Smooth muscle cell (in vitro differentiated cells): ENCODE measurements at regions not wholly inside any gene's neighbourhood (a gene's known extent, or its start where the extent isn't known, plus 50 kb on each side); places are given as distances from the start of the nearest gene placed in this dataset.

Experiments used
- DNase-seq: peaks from one replicate; lab custom pipeline; 2025; ENCODE audit not compliant: unreplicated experiment; lab: John Stamatoyannopoulos, UW
- H2AFZ ChIP-seq: fragments of 200-600 bp; sonication (generic); 2 replicates; pipeline ENCODE4 v1.6.0; 2016; ENCODE audit warnings: antibody characterized with exemption, low read depth, mild to moderate bottlenecking
- H3F3A ChIP-seq: fragments of 200-600 bp; sonication (generic); 2 replicates; pipeline ENCODE4 v1.6.0; 2017; ENCODE audit warnings: antibody characterized with exemption, low read depth
- H3K27ac ChIP-seq: fragments of 200-600 bp; sonication (generic); 2 replicates; pipeline ENCODE4 v1.5.1; 2016; ENCODE audit warnings: low read depth, mild to moderate bottlenecking
- H3K27me3 ChIP-seq: fragments of 200-600 bp; sonication (generic); 2 replicates; pipeline ENCODE4 v1.6.1; 2016; ENCODE audit warnings: low read depth, mild to moderate bottlenecking
- H3K36me3 ChIP-seq: fragments of 200-600 bp; sonication (generic); 2 replicates; pipeline ENCODE4 v1.5.1; 2016; ENCODE audit warnings: low read depth
- H3K4me1 ChIP-seq: fragments of 200-600 bp; sonication (generic); 2 replicates; pipeline ENCODE4 v1.5.1; 2016; ENCODE audit warnings: low read depth
- H3K4me2 ChIP-seq: fragments of 200-600 bp; sonication (generic); 2 replicates; pipeline ENCODE4 v1.6.0; 2016; ENCODE audit warnings: mild to moderate bottlenecking
- H3K4me3 ChIP-seq: fragments of 200-600 bp; sonication (generic); 2 replicates; pipeline ENCODE4 v1.5.1; 2016; ENCODE audit warnings: mild to moderate bottlenecking
- H3K79me2 ChIP-seq: fragments of 200-600 bp; sonication (generic); 2 replicates; pipeline ENCODE4 v1.6.0; 2016; ENCODE audit warnings: low read depth, mild to moderate bottlenecking
- H3K9ac ChIP-seq: fragments of 200-600 bp; sonication (generic); 2 replicates; pipeline ENCODE4 v1.6.0; 2016; ENCODE audit warnings: low read depth
- H3K9me3 ChIP-seq: fragments of 200-600 bp; sonication (generic); replicated peaks from 2 replicates; pipeline ENCODE4 v1.5.1; 2016; ENCODE audit warnings: low read depth
- H4K20me1 ChIP-seq: fragments of 200-600 bp; sonication (generic); 2 replicates; pipeline ENCODE4 v1.6.0; 2016; ENCODE audit warnings: low read depth
- CTCF ChIP-seq: fragments of 200-600 bp; sonication (generic); IDR thresholded peaks from 2 replicates; pipeline ENCODE4 v1.5.1; 2017; ENCODE audit warnings: borderline replicate concordance, mild to moderate bottlenecking, antibody characterized with exemption; ENCODE audit not compliant: insufficient read depth, poor library complexity, severe bottlenecking
- WGBS: methylation state at CpG from one replicate; pipeline ENCODE4 v1.1.7; 2016; ENCODE audit warnings: low lambda C conversion rate; 5-methylcytosine and 5-hydroxymethylcytosine counted together

DNA sequence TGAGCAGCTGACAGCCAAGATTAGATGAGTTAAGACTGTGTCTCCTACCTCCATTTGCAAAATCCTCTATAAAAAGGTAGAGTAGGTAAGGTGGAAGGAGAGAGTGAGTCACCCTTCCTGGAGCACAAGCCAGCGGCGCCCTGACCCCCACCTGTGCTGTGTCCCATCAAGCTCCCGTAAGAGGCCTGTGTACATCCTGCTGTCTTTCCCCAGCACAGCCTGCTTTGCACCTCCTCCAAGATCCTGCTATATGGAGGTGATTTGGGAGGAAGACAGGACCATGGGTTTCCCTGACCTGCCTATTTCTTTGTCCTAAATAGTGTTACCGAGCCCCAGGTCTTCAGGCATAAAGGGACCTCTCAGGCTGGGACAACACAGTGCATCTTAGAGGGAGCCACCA lies 62.3 kb upstream of the UQCRFS1 start:
- no peak overlapping the region for H2AFZ ChIP-seq
- no peaks in the 10 kb centered on the region for H3K79me2 ChIP-seq
- no peak overlapping the region for H3K27ac ChIP-seq
- no peak overlapping the region for H3K9ac ChIP-seq
- WGBS: 95% methylated on average over 4 of the region's 4 CpGs
- no peaks in the 10 kb centered on the region for H4K20me1 ChIP-seq
- H3K4me1 ChIP-seq: no peaks in the 10 kb centered on the region
- no peak for DNase-seq
- H3K27me3 ChIP-seq: peaks cover 19% of the 10 kb centered on the region
- no peak overlapping the region for H3K4me2 ChIP-seq
- TF ChIP-seq CTCF: no peak
- H3F3A ChIP-seq: no peaks in the 10 kb centered on the region
- no peak overlapping the region for H3K4me3 ChIP-seq
- no peaks in the 10 kb centered on the region for H3K9me3 ChIP-seq
- no peaks in the 10 kb centered on the region for H3K36me3 ChIP-seq

- TF ChIP-seq CTCF: no peak
- Histone ChIP-seq H3K9ac (no peak overlapping the region), H3K4me1 (no peaks in the 10 kb centered on the region), H3K4me2 (no peak overlapping the region), H3K9me3 (no peaks in the 10 kb centered on the region), H4K20me1 (no peaks in the 10 kb centered on the region), H3K27ac (no peak overlapping the region), H2AFZ (no peak overlapping the region), H3K36me3 (no peaks in the 10 kb centered on the region), H3F3A (no peaks in the 10 kb centered on the region), H3K27me3 (peaks cover 19% of the 10 kb centered on the region), H3K79me2 (no peaks in the 10 kb centered on the region), H3K4me3 (no peak overlapping the region)
- DNase-seq: no peak
- WGBS: 48% methylated on average over 7 of the region's 7 CpGs
Observed at GRCh38 chr19:29277102-29277501, 64.2 kb upstream of the UQCRFS1 start.

- Histone ChIP-seq H3K27me3 (peaks cover 29% of the 10 kb centered on the region), H3K4me1 (no peaks in the 10 kb centered on the region), H3K36me3 (no peaks in the 10 kb centered on the region), H3K4me3 (no peak overlapping the region), H3F3A (no peaks in the 10 kb centered on the region), H4K20me1 (no peaks in the 10 kb centered on the region), H3K79me2 (no peaks in the 10 kb centered on the region), H3K9ac (no peak overlapping the region), H3K27ac (no peak overlapping the region), H2AFZ (no peak overlapping the region), H3K9me3 (no peaks in the 10 kb centered on the region), H3K4me2 (no peak overlapping the region)
- no peak for TF ChIP-seq CTCF
- no peak for DNase-seq
- whole genome bisulfite sequencing: 60% methylated on average over 3 of the region's 3 CpGs
Observed at GRCh38 chr19:29278716-29279115, 65.8 kb upstream of the UQCRFS1 start.

DNA sequence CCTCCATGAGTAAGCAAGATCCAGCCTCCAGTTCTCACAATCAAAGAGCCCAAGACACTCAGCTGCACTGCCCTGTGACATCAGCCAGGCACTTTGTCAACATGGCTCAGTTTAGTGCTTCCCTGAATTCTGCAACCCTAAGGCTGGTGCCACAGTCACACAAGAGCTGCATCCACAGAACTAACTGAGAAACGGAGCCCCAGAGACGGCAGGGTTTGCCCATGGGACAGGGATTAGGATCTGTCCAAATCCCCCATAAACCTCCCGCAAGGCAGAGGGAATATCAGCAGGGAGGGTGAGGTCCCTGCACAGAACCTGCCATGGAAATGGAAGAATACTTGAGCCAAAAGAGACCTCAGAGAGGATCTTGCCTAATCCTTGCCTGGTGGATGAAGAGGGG lies 70.4 kb upstream of the UQCRFS1 start:
- no peak for DNase-seq
- peaks cover 28% of the 10 kb centered on the region for H3K27me3 ChIP-seq
- H3K79me2 ChIP-seq: no peaks in the 10 kb centered on the region
- H3K27ac ChIP-seq: no peak overlapping the region
- no peaks in the 10 kb centered on the region for H3K9me3 ChIP-seq
- H3K36me3 ChIP-seq: no peaks in the 10 kb centered on the region
- H3K4me1 ChIP-seq: no peaks in the 10 kb centered on the region
- H3F3A ChIP-seq: no peaks in the 10 kb centered on the region
- no peaks in the 10 kb centered on the region for H4K20me1 ChIP-seq
- no peak for TF ChIP-seq CTCF
- H3K9ac ChIP-seq: no peak overlapping the region
- no peak overlapping the region for H3K4me3 ChIP-seq
- 67% methylated on average over 3 of the region's 3 CpGs for WGBS
- no peak overlapping the region for H2AFZ ChIP-seq
- H3K4me2 ChIP-seq: no peak overlapping the region
